Psoas muscle (tissue), 7 donors: ENCODE measurements at regions not wholly inside any gene's neighbourhood (a gene's known extent, or its start where the extent isn't known, plus 50 kb on each side); places are given as distances from the start of the nearest gene placed in this dataset.

Experiments used
- ATAC-seq, 4 donors: fragments of 200-7000 bp; cut with Tn5 transposase; one replicate each; pipeline ENCODE4 v1.9.1; 2020; ENCODE audit warnings: moderate library complexity in 3 of 4, mild to moderate bottlenecking in 2 of 4
- DNase-seq, 2 donors: peaks; one replicate each; pipeline ENCODE4 v3.0.0-alpha.2; 2020
- H3K27ac ChIP-seq: fragments of 200-600 bp; one replicate; pipeline ENCODE4 v1.8.0; 2022
- H3K27me3 ChIP-seq, 3 donors: fragments of 200-600 bp in 1 of 3; one replicate each; pipeline versions ENCODE4 v1.6.1 to v1.8.0; 2013 to 2022; ENCODE audit warnings: low read length in 2 of 3, mild to moderate bottlenecking in 2 of 3, moderate library complexity in 1 of 3; ENCODE audit not compliant: insufficient read depth in 3 of 3
- H3K36me3 ChIP-seq, 2 donors: fragments of 200-600 bp in 1 of 2; one replicate each; pipeline versions ENCODE4 v1.6.1 to v1.8.0; 2013 to 2022; ENCODE audit warnings: low read depth in 1 of 2, mild to moderate bottlenecking in 1 of 2, moderate library complexity in 1 of 2; ENCODE audit not compliant: insufficient read depth in 1 of 2
- H3K4me1 ChIP-seq: fragments of 200-600 bp; one replicate; pipeline ENCODE4 v1.8.0; 2022
- H3K4me3 ChIP-seq: fragments of 200-600 bp; one replicate; pipeline ENCODE4 v1.8.0; 2022; ENCODE audit warnings: mild to moderate bottlenecking
- H3K9me3 ChIP-seq: fragments of 200-600 bp; one replicate; pipeline ENCODE4 v1.8.0; 2022
- CTCF ChIP-seq: fragments of 200-600 bp; IDR thresholded peaks from one replicate; pipeline ENCODE4 v1.8.0; 2022; ENCODE audit warnings: antibody characterized with exemption
- WGBS, 3 donors: extraction: QIAGEN DNeasy Blood & Tissue Kit; methylation state at CpG; one replicate each; pipeline versions ENCODE4 v1.1.6 to v1.1.7; 2013; 5-methylcytosine and 5-hydroxymethylcytosine counted together
- intact Hi-C, 2 donors: fragments of 100-400 bp; cut with DNase I; formaldehyde crosslinking; loops; one replicate each; pipeline versions ENCODE4 v1.11.0 to v1.14.2; 2022
- donor health status: healthy with polysubstance abuse.
- donor health status: DM: no; HTN: no; CAD: no; lungs with moderate emphysema.
- donor health status: Bipolar disorder and iron deficiency.
- donor health status: healthy.
- donor health status: DM: yes; HTN: yes; CAD: no.
- donor health status: DM: no; HTN: no; CAD: no.
- donor health status: DM: yes; HTN: yes; CAD: no.

GRCh38 chr10:42113158-42113450, 525.3 kb downstream of the ZNF33B start:
- no peak for DNase-seq
- Histone ChIP-seq H3K9me3 (no peaks in the 10 kb centered on the region), H3K36me3 (no peaks in the 10 kb centered on the region), H3K4me1 (no peaks in the 10 kb centered on the region), H3K27me3 (peaks cover 0 to 2% (median 0%) of the 10 kb centered on the region in 3 donors), H3K4me3 (no peak overlapping the region), H3K27ac (no peak overlapping the region)
- ATAC-seq, result no peak
- 73 to 82% (median 74%) methylated on average over 21 of the region's 21 CpGs for WGBS, 3 donors
- TF ChIP-seq CTCF, result no peak
- intact Hi-C loops, result no loop called here

- H3K27me3 ChIP-seq, result peaks cover 0 to 2% (median 0%) of the 10 kb centered on the region in 3 donors
- intact Hi-C loops, result no loop called here
- 70 to 82% (median 77%) methylated on average over 64 of the region's 64 CpGs for WGBS, 3 donors
- no peak overlapping the region for H3K4me3 ChIP-seq
- TF ChIP-seq CTCF, result no peak
- ATAC-seq (no peak), DNase-seq (no peak)
- no peaks in the 10 kb centered on the region for H3K4me1 ChIP-seq
- H3K9me3 ChIP-seq, result no peaks in the 10 kb centered on the region
- no peaks in the 10 kb centered on the region for H3K36me3 ChIP-seq
- H3K27ac ChIP-seq, result no peak overlapping the region
Measured at GRCh38 chr10:42112331-42113157, 525.8 kb downstream of the ZNF33B start.

GRCh38 chr10:42111661-42112330, 526.6 kb downstream of the ZNF33B start:
- H3K27me3 ChIP-seq, result peaks cover 0 to 2% (median 0%) of the 10 kb centered on the region in 3 donors
- H3K9me3 ChIP-seq, result no peaks in the 10 kb centered on the region
- H3K4me1 ChIP-seq, result no peaks in the 10 kb centered on the region
- H3K4me3 ChIP-seq, result no peak overlapping the region
- H3K27ac ChIP-seq, result no peak overlapping the region
- no peak for TF ChIP-seq CTCF
- no peaks in the 10 kb centered on the region for H3K36me3 ChIP-seq
- 80 to 89% (median 80%) methylated on average over 43 of the region's 43 CpGs for WGBS, 3 donors
- no peak for DNase-seq
- no peak for ATAC-seq
- intact Hi-C loops, result no loop called here

- no peaks in the 10 kb centered on the region for H3K9me3 ChIP-seq
- no peak overlapping the region for H3K27ac ChIP-seq
- intact Hi-C loops, result no loop called here
- H3K36me3 ChIP-seq, result no peaks in the 10 kb centered on the region
- H3K27me3 ChIP-seq, result peaks cover 0 to 2% (median 0%) of the 10 kb centered on the region in 3 donors
- DNase-seq, result no peak
- H3K4me3 ChIP-seq, result no peak overlapping the region
- no peak for TF ChIP-seq CTCF
- ATAC-seq, result no peak
- H3K4me1 ChIP-seq, result no peaks in the 10 kb centered on the region
- WGBS, 3 donors, result 78 to 90% (median 82%) methylated on average over 26 to 33 of the region's 33 CpGs
Measured at GRCh38 chr10:42111076-42111475, 527.3 kb downstream of the ZNF33B start.
